HL-60/S4 treated with phorbol 12-myristate 13-acetate at 8.2 ng/mL for 4 days and 3 days (cell line): ENCODE measurements at regions not wholly inside any gene's neighbourhood (a gene's known extent, or its start where the extent isn't known, plus 50 kb on each side); places are given as distances from the start of the nearest gene placed in this dataset.

Source experiments
- in situ Hi-C: fragments of 300-500 bp; cut with MboI; formaldehyde crosslinking; loops from 2 replicates; pipeline ENCODE4 v1.15.0; 2022; ENCODE audit warnings: low sequenced_read_pairs

DNA sequence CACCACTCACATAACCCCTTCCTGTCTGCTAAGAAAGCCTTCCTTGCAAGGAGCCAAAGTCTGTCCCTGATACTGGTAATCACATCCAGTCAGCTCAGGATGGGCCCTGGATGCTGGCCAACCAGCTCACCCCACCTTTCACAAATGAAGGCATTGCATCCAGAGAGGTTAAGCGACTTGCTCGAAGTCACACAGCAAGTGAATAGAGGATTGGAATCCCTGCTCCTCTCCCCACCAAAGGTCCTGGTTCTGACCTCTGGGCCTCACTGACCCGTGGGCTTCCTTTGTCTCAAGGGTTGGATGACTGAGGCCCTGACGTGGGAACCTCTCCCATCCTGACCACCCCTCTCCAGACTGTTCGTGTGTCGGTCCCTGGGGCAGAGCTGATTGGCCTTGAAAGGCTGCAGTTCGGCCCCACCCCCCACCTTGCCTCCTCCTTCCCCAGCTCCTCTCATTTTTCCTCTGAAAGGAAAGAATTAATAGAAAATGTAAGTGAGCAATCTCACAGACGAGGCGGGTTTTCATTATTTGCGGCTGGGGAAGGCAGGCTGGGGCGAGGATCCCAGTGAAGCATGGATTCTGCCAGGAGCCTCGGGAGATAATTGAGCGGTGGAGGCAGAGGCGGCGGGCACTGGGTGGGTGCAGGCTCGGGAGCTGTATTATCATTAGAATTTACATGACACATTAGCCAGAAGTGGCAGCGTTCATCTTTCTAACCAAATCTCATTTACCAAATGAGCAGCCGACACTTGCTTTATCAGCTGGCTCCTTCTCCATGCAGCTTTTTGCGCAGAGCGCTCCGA, 101.5 kb upstream of the CSF3R start:
- in situ Hi-C loops = no loop called here

DNA sequence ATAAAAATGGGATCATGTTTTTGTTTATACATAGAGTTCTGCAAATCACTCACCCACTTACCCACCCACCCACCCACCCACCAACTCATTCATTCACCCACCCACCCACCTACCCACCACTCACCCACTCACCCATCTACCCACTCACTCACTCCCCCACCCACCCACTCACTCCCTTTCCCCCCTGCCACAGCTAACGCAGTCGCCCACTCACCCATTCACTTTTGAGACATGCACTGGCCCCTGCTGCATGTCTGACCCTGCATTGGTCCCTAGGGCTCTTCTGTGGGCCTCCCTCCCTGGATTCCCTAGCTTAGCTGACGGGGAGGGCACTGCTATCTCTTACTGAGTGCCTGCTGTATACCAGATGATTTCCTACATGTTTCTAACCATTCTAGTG, 100.4 kb upstream of the CSF3R start:
- in situ Hi-C loops = no loop called here

DNA sequence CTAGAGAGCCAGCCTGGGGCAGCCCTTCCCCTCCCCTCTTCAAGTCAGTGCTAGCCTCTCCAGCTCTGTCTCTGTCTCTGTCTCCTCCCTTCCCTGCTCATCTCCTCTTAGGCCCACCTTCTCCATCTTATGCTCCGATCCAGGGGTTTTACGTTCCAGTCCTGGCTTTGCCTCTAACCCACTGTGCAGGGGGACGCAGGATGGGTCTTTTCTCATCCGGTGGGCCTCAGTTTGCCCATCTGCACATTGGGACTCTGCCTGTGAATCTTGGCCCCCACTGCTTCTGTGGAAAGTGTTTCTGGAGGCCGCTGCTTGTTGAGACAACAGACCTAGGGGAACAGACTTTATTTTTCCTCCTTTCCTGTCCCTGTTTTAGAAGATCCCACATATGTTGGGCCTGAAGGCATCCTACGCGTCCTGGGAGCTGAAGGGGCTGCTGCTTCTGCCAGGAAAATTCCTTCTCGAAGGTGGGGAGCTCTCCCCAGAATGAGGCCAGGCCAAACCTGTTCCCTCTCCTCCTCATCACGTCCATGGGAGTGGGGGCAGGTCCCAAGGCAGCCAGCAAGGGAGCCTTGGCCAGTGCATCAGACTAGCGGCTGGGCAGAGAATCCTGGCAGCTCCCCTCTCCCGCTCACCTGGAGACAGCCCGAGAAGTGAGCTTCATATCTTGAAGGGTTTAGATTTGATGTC, 99.5 kb upstream of the CSF3R start:
- in situ Hi-C loops = no loop called here

GRCh38 chr1:36580524-36580923, 97.8 kb upstream of the CSF3R start:
- in situ Hi-C loops = no loop called here

DNA sequence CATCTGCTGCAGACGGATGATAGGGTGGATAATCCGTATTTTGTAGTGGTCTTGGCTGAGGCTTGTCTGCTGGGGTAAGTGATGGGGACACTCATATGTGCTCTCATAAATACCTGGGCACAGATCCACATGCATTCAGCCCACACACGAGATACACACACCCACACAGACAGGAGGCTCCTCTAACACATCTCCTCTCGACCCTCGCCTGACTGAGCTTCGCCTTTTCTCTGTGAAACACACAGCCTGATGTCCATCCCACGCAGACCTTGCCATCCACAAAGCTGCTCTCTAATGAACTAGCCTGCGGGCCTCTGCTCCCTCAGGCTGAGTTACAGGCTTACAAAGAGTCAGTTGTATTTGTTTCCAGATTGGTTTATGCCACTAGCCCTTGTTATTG, 96.3 kb upstream of the CSF3R start:
- in situ Hi-C loops = no loop called here

GRCh38 chr1:36576551-36577110, 93.9 kb upstream of the CSF3R start:
- in situ Hi-C loops = no loop called here

- in situ Hi-C loops = no loop called here
Observed at GRCh38 chr1:36576118-36576517, 93.4 kb upstream of the CSF3R start.

DNA sequence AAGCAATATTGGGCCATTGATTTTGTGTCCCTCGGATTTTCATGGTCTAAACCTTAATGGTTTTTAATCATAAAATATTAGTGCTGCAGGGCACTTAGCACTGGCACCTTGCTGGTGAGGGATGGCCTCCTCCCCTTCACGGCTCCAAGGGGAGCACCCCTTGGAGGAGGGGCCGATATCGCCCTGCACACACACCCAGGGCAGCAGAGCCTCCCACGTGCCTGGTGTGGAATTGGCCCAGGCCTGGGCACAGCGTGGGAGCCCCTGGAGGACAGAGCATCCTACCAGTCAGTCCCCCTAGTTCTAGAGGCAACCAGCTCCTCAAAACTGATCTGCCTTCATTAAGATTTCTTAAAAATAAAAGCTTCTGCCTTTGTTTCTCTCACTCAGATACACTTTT, 90.7 kb upstream of the CSF3R start:
- in situ Hi-C loops = loop anchor here (25.0 kb wide), 1 partner anchor 739 kb away; no protein-coding TSS in a partner anchor

DNA sequence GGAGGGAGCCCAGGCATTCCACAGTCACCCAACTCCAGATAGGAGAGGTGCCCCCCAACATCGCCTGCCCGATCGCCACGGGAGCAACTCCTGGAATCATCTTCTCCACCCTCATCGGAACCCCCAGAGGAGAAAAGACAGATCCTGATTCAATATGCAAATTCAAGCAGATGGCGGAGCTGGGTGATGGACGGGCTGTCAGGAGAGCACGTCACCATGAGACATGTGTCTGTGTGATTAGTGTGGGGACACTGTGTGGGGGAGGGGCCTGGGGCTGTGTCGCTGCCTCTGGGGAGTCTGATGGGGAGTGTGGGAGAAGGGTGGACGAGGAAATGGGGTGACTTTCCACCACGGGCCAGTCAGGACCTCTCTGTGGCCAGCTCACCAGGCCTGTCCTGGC, 90.2 kb upstream of the CSF3R start:
- in situ Hi-C loops = loop anchor here (25.0 kb wide), 1 partner anchor 739 kb away; no protein-coding TSS in a partner anchor

GRCh38 chr1:36572142-36572715, 89.5 kb upstream of the CSF3R start:
- in situ Hi-C loops = loop anchor here (25.0 kb wide), 1 partner anchor 740 kb away; no protein-coding TSS in a partner anchor

- in situ Hi-C loops = loop anchor here (25.0 kb wide), 1 partner anchor 741 kb away; no protein-coding TSS in a partner anchor
Observed at GRCh38 chr1:36571106-36571505, 88.4 kb upstream of the CSF3R start.

DNA sequence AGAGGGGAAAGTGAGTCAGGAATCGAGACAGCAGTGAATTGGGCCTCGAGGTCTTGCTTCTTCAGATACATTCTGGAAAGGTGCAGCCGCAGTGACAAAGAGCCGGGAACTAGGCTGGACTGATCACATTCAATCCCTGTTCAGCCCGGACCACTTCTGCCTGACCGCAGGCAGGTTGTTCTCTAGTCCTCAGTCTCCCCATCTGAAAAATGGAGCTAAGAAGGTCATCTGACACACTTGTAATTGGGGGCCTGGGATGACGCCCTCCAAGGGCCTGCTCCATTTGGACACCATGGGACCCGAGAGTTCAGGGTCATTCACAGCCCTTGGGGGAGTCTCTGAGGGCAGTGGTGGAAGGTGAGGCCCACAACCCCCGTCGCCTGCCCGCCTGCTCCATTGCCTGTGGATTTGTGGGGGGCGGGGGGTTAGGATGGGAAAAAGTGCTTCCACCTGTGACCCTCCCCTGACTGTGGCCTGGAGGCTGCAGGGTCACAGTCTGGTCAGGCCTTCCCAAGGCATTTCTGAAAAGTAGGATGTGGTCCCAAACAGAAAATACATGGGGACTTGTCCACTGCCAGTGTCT, 87.9 kb upstream of the CSF3R start:
- in situ Hi-C loops = loop anchor here (25.0 kb wide), 1 partner anchor 742 kb away; no protein-coding TSS in a partner anchor

DNA sequence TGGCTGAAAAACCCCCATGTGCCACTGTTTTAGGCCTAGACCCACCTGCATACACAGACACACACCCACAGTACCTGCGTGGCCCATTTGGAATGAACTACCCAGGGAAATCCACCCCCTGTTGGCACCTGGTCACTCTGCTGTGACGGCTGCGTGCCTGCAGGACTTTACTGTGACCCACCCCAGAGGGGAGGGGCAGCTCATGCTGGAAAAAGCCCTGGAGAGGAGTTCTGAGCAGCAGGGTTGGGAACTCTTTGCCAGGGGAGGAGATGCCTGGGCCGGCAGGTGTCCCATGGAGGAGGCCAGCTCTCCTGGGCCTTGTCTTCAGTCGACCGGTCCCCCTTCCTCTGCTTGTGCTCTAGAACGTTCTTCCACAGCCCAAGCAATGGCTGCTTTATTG, 87.3 kb upstream of the CSF3R start:
- in situ Hi-C loops = loop anchor here (25.0 kb wide), 1 partner anchor 742 kb away; no protein-coding TSS in a partner anchor

- in situ Hi-C loops = loop anchor here (25.0 kb wide), 1 partner anchor 745 kb away; no protein-coding TSS in a partner anchor
Observed at GRCh38 chr1:36567601-36568341, 85.1 kb upstream of the CSF3R start.

DNA sequence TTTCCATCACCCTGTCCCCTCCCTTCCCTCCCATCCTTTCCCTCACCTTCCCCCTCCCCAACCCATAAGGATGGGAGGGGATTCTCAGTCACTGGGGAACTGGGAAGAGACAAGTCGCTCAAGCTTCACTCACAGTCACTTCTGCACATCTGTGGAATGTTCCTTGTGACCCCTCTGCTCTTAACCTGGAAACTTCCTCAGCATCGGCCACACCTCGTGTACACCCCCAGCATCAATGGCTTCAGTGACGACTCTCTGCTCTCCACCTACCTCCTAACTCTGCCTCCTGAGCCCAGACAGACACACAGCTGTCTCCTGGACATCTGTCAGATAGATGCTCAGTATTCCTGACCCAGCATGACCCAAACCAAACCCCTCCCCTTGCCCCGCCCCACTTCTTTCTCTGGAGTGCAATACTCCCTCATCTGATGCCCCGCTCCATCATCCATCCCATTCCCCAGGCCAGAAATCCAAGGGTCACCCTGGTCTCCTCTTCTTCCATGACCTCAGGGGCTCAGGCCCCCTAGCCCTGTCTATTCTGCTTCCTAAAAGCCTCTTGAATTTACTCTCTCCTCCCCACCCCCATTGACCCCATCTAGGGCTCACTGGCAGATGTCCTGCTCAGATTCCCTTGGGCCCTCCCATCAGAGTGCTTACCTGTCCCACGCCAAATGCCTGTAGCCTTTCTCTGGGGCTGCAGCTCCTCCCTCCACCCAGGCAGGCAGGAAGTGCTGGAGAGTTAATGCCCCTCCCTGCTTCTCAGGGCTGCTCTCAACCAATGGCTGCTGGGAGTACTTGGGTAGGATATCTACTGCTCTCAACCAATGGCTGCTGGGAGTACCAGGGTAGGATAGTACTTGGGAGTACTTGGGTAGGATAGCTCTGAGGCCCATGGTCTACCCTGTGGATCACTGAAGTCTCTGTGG, 83.1 kb upstream of the CSF3R start:
- in situ Hi-C loops = loop anchor here (25.0 kb wide), 1 partner anchor 746 kb away; no protein-coding TSS in a partner anchor

DNA sequence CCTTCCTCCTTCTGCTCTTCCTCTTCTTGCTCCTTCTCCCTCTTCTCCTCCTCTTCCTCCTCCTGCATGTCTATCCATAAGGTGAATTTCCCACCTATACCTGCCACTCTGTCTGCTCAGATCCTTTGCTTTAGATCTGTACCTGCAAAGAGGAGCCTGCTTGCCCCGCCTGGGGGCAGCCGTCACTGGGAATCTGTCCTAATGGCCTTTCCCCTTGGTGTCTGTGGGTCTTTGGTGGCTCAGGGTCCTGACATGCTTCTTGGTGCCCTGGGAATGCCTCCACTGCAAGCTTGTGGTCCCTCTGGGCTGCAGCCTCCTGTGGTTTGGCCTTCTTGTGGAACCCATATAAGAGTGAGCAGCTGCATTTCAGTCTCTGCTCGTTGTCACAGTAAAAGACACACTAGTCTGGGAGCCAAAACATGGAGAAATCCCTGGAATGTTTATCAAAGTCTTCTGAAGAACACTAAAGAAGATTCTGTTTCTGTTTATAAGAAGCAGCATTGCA, 79.5 kb upstream of the CSF3R start:
- in situ Hi-C loops = loop anchor here (25.0 kb wide), 1 partner anchor 750 kb away; no protein-coding TSS in a partner anchor

- in situ Hi-C loops = loop anchor here (25.0 kb wide), 1 partner anchor 751 kb away; no protein-coding TSS in a partner anchor
Observed at GRCh38 chr1:36561361-36561724, 78.6 kb upstream of the CSF3R start.

DNA sequence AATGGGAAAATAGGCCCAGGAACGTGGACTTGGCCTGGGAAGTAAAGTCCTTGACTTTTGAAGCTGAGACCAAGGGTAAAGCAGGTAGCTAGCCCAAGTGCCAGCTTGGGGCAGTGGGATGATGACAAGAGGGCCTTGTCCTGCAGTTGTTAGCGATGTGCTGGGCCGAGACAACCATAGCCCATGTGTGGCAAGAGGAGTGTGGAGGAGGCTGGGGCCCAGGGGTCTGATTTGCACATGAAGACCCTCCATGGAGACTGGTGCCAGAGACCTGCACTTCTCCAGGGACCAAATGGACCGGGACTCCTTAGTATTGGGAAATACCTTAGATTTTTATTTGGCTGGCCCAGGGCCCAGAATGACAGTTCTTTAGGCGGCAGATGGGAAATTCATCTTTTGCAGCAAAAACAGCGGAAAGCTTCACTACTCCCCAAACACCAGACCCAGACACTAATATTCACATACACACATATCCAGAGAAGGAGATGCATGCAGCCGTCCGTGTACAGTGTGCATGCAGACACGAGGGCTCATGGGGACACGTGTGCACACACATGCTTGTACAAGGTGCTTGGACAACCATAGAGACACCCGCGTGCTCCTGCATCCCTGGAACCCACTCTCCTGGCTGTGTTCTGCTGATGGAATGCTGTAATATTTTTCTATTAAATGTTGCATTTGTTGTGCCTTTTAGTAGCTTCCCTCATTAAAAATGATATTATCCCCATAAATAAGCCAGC, 78.1 kb upstream of the CSF3R start:
- in situ Hi-C loops = loop anchor here (25.0 kb wide), 1 partner anchor 752 kb away; no protein-coding TSS in a partner anchor
